ENCODE measurements at regions not wholly inside any gene's neighbourhood (a gene's known extent, or its start where the extent isn't known, plus 50 kb on each side); places are given as distances from the start of the nearest gene placed in this dataset.

DNA sequence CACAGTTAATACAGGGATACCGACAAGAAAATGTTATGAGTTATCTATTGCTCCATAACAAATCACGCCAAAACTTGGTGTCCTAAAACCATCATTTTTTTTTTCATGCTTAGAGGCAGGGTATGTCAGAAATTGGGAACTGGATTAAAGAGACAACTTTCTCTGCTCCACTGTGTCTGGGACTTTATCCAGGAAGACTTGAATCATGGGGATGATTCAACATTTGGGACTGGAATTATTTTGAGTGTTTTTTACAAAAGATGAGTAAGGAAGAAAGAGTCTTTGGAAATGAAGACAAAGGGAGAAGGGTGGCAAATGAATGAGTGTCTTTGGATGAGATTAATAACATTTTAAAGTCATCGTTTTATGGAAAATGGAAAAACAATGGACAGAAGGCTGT is 1883.7 kb upstream of the C9orf72 start:
- Histone ChIP-seq H3K4me1 (ENCODE audit: insufficient read depth, low read length, severe bottlenecking) (no peaks in the 10 kb centered on the region), H3K9me3 (ENCODE audit: low read length) (no peaks in the 10 kb centered on the region), H3K4me2 (ENCODE audit: low read length) (no peak overlapping the region), H3K36me3 (ENCODE audit: insufficient read depth, low read length) (no peaks in the 10 kb centered on the region), H3K9me2 (ENCODE audit: low read depth, low read length) (no peaks in the 10 kb centered on the region), H3K27ac (ENCODE audit: low read depth, low read length, poor library complexity, severe bottlenecking) (no peak overlapping the region), H3K27me3 (ENCODE audit: insufficient read depth, low read length) (no peaks in the 10 kb centered on the region), H2AFZ (ENCODE audit: low read length) (no peak overlapping the region), H3F3A (ENCODE audit: insufficient read depth, low read length) (no peaks in the 10 kb centered on the region), H3K4me3 (ENCODE audit: low read depth, low read length, poor library complexity, severe bottlenecking) (no peak overlapping the region), H3K79me2 (ENCODE audit: insufficient read depth, low read length) (no peaks in the 10 kb centered on the region), H4K20me1 (ENCODE audit: insufficient read depth, low read length) (no peaks in the 10 kb centered on the region), H3K9ac (ENCODE audit: low read length) (no peak overlapping the region)
- TF ChIP-seq EZH2 (IDR thresholded peaks at IDR 0.05; ENCODE audit: borderline replicate concordance, low read length) = no peak
- TF ChIP-seq, protein P1, sequence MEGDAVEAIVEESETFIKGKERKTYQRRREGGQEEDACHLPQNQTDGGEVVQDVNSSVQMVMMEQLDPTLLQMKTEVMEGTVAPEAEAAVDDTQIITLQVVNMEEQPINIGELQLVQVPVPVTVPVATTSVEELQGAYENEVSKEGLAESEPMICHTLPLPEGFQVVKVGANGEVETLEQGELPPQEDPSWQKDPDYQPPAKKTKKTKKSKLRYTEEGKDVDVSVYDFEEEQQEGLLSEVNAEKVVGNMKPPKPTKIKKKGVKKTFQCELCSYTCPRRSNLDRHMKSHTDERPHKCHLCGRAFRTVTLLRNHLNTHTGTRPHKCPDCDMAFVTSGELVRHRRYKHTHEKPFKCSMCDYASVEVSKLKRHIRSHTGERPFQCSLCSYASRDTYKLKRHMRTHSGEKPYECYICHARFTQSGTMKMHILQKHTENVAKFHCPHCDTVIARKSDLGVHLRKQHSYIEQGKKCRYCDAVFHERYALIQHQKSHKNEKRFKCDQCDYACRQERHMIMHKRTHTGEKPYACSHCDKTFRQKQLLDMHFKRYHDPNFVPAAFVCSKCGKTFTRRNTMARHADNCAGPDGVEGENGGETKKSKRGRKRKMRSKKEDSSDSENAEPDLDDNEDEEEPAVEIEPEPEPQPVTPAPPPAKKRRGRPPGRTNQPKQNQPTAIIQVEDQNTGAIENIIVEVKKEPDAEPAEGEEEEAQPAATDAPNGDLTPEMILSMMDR (IDR thresholded peaks at IDR 0.05; ENCODE audit: low read length) = no peak

DNA sequence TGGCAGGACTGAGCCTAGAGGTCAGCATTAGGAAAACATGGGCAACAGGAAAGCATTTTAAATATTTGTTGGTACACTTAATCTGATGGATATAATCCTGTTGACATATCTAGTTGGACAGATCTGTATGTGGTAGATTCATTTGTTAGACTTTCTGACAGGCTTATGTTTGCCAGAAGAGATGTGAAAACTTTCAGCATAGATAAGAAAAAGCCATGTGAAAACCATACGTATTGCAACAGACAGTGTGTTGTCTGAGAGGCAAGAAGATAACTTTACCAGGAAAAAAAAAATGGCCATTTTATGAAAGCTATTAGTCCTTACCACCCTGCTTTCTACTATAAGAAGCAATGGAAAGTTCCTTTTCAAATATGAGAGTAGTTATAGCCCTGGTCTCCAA is 1902.2 kb upstream of the C9orf72 start:
- Histone ChIP-seq H3K4me1 (ENCODE audit: insufficient read depth, low read length, severe bottlenecking) (no peaks in the 10 kb centered on the region), H2AFZ (ENCODE audit: low read length) (peak overlapping the region; percentile 41; the same call in 1 of the 2 replicates), H4K20me1 (ENCODE audit: insufficient read depth, low read length) (no peaks in the 10 kb centered on the region), H3K36me3 (ENCODE audit: insufficient read depth, low read length) (no peaks in the 10 kb centered on the region), H3K27me3 (ENCODE audit: insufficient read depth, low read length) (no peaks in the 10 kb centered on the region), H3K27ac (ENCODE audit: low read depth, low read length, poor library complexity, severe bottlenecking) (no peak overlapping the region), H3K4me3 (ENCODE audit: low read depth, low read length, poor library complexity, severe bottlenecking) (no peak overlapping the region), H3K4me2 (ENCODE audit: low read length) (no peak overlapping the region), H3K79me2 (ENCODE audit: insufficient read depth, low read length) (no peaks in the 10 kb centered on the region), H3K9ac (ENCODE audit: low read length) (no peak overlapping the region), H3K9me2 (ENCODE audit: low read depth, low read length) (no peaks in the 10 kb centered on the region), H3F3A (ENCODE audit: insufficient read depth, low read length) (no peaks in the 10 kb centered on the region), H3K9me3 (ENCODE audit: low read length) (no peaks in the 10 kb centered on the region)
- TF ChIP-seq, protein P1 (IDR thresholded peaks at IDR 0.05; ENCODE audit: low read length) = no peak
- no peak for TF ChIP-seq EZH2 (IDR thresholded peaks at IDR 0.05; ENCODE audit: borderline replicate concordance, low read length)

DNA sequence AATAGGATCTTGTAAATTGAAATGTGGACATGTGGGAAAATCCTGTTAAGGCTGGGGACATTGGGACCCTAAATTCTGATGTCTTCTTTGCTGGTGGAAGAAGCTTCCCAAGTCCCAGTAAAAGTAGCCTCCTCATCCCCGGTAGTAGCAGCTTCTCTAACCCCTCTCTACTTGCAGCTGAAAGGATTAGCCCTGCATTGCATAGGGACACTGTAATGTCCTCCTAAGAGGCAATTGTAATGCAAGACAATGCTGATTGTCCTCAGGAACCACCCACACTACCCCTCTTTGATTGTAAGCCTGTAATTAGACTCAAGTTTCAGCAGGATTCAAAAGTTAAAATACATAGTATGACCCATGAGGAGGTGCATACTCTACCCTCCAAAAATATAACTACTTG is 1938.4 kb upstream of the C9orf72 start:
- H3K27ac ChIP-seq (ENCODE audit: low read depth, low read length, poor library complexity, severe bottlenecking) = no peak overlapping the region
- no peaks in the 10 kb centered on the region for H3K79me2 ChIP-seq (ENCODE audit: insufficient read depth, low read length)
- H3K4me2 ChIP-seq (ENCODE audit: low read length) = no peak overlapping the region
- no peak overlapping the region for H3K9ac ChIP-seq (ENCODE audit: low read length)
- no peak overlapping the region for H2AFZ ChIP-seq (ENCODE audit: low read length)
- H3K4me3 ChIP-seq (ENCODE audit: low read depth, low read length, poor library complexity, severe bottlenecking) = no peak overlapping the region
- no peaks in the 10 kb centered on the region for H3K36me3 ChIP-seq (ENCODE audit: insufficient read depth, low read length)
- no peaks in the 10 kb centered on the region for H3K9me2 ChIP-seq (ENCODE audit: low read depth, low read length)
- no peaks in the 10 kb centered on the region for H3K9me3 ChIP-seq (ENCODE audit: low read length)
- no peak for TF ChIP-seq EZH2 (IDR thresholded peaks at IDR 0.05; ENCODE audit: borderline replicate concordance, low read length)
- TF ChIP-seq, protein P1 (IDR thresholded peaks at IDR 0.05; ENCODE audit: low read length) = no peak
- H3F3A ChIP-seq (ENCODE audit: insufficient read depth, low read length) = no peaks in the 10 kb centered on the region
- no peaks in the 10 kb centered on the region for H4K20me1 ChIP-seq (ENCODE audit: insufficient read depth, low read length)
- peaks cover 12% of the 10 kb centered on the region for H3K4me1 ChIP-seq (ENCODE audit: insufficient read depth, low read length, severe bottlenecking)
- no peaks in the 10 kb centered on the region for H3K27me3 ChIP-seq (ENCODE audit: insufficient read depth, low read length)
